Glomerular endothelial cell (primary cell): ENCODE measurements at regions not wholly inside any gene's neighbourhood (a gene's known extent, or its start where the extent isn't known, plus 50 kb on each side); places are given as distances from the start of the nearest gene placed in this dataset.

ENCODE experiments used
- DNase-seq: peaks from one replicate; pipeline ENCODE4 v3.0.0-alpha.2; 2011; ENCODE audit warnings: low read depth, low spot score; ENCODE audit errors: extremely low read depth

DNA sequence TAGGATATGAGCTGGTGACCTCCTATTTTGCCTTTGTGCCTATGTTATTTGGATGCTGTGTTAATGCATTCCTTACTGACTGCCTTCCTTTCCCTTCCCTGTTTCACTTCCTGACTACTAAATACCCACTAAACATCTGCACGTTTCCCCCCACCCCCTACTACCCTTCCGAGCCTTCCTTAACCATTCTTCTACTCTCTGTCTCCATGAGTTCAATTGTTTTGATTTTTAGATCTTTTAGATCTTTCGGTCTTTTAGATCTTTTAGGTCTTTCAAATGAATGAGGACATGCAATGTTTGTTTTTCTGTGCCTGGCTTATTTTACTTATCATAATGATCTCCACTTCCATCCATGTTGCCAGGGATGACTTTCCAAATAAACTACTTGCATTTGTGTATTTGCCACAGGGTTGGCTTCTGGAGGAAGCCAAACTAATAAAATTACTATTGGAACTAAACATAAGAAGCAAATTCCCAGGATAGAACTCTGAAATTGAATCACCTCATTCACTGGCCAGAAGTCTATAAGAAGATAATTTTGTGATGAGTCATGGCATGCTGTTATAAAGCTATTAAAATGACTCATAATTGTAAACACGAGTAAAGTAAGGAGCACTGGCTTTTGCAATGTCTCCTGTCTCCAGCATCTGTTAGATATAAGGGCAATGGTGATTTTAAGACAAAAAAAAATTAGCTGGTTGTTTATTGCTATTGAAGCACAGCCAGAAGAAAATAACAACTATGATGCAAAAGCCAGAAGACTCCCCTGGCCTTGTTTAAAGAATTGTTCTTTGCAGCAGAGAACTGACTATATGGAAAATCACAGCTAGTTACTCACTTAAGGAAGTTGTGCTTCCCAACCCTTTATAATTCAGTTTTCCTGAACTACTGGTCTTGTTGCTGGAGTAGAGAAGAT is 586.3 kb downstream of the LRFN5 start:
- DNase-seq: peak; percentile 62

- no peak for DNase-seq
These were observed 584.1 kb downstream of the LRFN5 start for GRCh38 chr14:42190744-42191143.

DNA sequence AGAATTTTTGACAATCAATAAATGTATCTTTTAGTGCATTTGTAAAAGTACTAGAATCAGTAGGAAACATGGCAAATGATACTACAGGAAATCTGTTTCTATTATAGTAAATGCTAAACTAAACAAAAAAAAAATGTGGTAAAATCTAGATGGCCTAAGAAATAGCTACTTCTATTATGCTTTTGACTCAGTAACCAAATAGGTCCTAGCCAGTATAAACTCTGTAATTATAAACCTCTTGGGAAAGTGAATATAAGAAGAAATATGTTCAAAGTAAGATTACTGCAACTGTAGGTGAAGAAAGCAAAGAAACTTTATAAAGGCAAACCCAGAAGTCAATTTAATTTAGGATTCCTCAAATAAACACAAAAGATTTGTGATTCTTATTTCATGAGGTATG is 581.2 kb downstream of the LRFN5 start:
- DNase-seq: no peak

- no peak for DNase-seq
These were observed 579.0 kb downstream of the LRFN5 start for GRCh38 chr14:42185718-42186117.

DNA sequence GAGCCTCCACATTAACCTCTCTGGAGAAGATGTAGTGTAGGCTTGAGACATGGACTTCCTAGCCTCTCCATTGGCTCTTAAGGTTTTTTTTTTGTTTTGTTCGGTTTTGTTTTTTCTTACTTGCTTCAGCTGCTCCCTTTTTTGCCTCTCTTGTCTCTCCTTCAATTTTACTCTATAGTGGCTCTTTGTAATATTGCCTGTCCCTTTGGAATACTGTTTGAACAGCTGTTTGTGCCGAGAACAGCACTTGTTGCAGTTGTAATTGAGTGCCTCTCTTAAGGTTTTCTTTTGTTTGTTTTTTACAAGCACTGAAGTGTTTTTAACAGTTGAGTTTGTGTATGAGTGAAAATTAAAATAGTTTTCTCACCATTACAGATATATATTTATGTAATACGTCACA is 567.7 kb downstream of the LRFN5 start:
- no peak for DNase-seq

DNA sequence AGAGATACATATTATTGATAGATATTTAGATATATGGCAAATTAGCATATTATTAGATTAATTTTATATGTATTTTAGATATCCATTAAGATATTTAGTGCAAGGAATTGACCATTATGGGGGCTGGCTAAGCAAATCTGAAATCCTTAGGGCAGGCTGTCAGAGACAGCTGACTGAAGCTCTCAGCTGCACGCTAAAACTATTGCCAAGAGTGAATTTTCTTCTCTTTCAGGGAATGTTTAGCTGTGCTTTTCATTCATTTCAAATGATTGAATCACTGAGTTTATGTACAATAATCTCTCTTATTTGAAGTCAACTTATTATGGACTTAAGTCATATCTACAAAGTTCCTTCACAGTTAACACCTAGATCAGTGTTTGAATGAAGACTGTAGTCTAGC is 566.5 kb downstream of the LRFN5 start:
- DNase-seq: no peak

DNA sequence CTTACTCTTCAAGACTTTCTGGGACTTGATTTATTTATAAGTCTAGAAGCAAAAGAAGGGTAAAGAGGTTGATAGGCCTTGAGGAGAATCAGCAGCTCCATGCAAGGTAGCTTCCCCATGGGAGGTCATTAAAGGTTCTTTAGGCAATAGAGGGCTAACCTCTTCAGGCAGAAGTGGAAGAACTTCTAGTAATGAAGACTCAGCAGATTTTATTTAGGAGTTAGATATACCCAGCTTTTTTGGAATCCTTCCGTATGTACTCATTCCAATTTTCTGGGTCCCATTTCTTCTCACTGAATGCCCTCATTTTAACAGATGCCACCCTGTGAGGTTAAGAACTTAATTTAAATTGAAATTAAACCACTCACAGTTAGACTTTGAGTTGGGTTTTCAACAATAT is 565.6 kb downstream of the LRFN5 start:
- no peak for DNase-seq

DNA sequence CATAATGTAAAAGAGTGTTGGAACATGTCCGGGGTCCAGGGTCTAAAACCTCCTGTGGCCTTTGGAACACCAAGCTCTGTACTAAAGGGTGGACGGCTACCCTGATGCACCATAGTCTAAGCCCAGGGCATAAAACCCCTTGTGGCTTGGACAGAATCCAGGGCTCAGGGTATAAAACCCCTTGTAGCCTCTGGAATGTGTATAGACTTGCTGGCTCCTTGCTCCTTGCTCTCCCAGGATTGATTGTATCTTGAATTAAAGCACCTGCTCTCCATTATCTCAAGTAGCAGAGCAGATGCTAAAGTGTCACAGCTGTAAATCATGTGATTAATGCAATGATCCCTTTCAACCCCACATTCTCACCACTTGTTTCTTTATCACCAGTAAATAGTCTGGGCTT is 556.5 kb downstream of the LRFN5 start:
- DNase-seq: no peak

DNA sequence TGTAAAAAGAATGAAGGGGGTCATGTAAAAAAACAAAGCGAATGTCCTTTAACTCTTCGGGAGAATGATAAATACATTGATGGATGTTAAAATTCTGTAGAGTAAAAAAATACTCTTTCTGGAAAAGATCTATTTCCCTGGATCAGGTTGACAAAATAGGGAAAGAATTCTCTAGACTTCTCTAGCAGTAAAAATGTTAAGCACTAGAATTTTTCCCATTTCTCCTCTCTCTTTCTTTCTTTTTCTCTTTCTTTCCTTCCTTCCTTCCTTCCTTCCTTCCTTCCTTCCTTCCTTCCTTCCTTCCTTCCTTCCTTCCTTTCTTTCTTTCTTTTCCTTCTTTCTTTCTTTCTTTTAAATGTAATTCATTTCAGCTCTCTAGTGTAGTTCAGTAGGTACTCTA is 552.5 kb downstream of the LRFN5 start:
- no peak for DNase-seq

DNA sequence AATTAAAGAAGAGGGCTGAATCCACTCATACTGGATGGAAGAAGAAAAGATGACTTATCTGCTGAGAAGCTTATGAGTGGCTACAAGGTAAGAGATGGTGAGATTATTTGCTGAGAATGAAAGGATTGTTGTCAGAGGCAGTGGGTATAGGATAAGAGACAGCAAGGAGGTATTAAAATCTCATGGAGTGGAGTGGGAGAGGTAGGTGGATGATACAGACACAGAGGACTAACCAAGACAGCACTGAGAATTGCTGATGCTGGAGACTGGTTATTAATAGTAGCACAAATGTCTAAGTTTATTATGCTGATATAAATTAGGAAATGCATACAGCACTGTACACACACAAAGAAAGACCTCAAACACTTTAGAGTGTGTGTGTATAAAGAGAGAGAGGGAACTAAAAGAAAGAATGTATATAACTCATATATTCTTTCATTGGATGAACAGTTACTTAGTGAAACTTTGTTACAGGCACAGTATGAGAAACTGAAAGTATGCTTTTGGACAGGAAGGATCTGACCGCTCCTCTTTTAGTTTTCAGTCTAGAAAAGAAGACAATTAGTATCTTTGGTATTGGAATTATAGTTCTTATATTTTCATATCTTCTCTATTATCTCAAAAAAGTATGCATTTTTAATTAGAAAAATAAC is 543.1 kb downstream of the LRFN5 start:
- no peak for DNase-seq

DNA sequence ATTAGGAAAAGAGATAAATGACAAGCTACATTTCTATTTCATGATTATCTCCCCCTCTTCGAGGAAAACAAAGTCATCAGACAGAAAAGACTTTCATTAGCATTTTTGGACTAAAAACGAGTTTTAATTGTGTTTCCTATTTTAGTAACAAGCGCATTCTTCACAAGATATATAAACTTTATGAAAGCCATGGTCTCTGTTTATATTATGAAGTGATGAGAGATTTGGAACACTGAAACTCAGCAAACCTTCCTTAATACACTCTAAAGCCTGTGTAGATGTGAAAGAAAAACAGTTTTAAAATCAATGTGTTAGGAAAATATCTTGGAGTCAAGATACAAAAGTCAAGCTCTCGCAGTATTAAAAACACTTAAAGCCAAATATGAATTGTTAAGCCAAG is 539.1 kb downstream of the LRFN5 start:
- DNase-seq: no peak

DNA sequence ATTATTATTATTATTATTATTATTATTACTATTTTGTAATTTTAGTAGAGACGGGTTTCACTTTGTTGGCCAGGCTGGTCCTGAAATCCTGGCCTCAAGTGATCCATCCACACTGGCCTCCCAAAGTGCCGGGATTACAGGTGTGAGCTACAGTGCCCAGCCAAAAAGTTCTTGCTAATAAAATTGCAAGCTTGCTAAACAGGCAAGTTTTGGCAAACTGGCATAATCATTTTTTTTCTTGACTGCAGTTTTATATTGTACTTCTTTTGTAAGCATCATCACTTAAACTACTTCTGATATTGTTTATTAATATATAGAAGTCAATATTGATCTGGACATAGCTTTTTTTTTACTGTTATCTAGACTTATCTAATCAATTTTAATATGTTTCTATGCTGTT is 536.4 kb downstream of the LRFN5 start:
- no peak for DNase-seq

DNA sequence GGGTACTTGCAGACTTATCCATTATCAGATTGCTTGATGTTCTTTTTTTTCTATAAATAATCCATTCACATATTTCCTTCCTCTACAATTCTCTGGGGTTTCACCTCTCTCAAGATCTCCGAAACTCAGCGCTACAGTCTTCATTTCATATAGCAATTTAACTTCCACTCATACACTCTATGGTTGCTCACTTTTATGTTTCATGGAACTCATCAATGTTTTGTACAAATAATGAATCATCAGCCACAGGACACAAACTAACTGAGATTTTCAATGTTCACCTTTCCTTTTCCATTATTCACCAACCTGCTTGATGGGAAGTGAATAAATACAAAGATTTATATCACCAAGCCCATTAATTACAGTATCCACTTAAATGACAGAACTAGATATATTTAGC is 534.7 kb downstream of the LRFN5 start:
- DNase-seq: no peak

- no peak for DNase-seq
These were observed 534.2 kb downstream of the LRFN5 start for GRCh38 chr14:42140831-42141279.

- DNase-seq: no peak
These were observed 533.3 kb downstream of the LRFN5 start for GRCh38 chr14:42140001-42140400.

DNA sequence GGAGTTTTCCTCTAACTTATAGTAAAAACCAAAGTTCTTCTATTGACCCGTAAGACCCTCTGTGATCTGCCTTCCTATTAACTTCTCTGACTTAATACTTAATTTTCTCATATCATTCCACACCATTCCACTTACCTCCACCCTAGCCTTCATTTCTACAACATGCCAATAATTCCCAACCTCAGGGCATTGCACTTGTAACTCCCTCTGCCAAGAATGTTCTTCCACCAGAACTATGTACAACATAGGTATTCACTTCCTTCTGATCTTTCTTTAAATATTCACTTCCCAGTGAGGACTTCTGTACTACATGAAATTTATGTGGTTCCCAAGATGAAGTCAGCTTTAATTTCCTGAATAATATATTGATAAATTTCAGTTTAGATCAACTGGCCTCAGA is 531.7 kb downstream of the LRFN5 start:
- DNase-seq: no peak

- DNase-seq: no peak
These were observed 524.1 kb downstream of the LRFN5 start for GRCh38 chr14:42130815-42131214.

- no peak for DNase-seq
These were observed 516.9 kb downstream of the LRFN5 start for GRCh38 chr14:42123526-42123925.

DNA sequence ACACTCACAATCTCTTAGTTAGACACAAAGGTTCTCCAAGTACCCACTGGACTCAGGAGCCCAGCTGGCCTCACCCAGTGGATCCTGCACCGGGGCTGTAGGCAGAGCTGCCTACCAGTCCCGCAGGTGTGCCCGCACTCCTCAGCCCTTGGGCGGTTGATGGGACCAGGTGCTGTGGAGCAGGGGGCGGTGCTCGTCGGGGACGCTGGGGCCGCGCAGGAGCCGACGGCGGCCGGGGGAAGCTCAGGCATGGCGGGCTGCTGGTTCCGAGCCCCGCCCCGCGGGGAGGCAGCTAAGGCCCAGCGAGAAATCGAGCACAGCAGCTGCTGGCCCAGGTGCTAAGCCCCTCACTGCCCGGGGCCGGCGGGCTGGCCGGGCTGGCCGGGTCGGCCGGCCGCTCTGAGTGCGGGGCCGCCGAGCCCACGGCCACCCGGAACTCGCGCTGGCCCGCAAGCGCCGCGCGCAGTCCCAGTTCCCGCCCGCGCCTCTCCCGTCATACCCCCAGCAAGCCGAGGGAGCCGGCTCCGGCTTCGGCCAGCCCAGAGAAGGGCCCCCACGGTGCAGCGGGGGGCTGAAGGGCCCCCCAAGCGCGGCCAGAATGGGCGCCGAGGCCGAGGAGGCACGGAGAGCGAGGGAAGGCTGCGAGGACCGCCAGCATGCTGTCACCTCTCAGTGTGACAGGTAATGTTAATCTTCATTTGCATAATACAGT is 506.8 kb downstream of the LRFN5 start:
- DNase-seq: no peak

- DNase-seq: no peak
These were observed 505.4 kb downstream of the LRFN5 start for GRCh38 chr14:42112108-42112507.

DNA sequence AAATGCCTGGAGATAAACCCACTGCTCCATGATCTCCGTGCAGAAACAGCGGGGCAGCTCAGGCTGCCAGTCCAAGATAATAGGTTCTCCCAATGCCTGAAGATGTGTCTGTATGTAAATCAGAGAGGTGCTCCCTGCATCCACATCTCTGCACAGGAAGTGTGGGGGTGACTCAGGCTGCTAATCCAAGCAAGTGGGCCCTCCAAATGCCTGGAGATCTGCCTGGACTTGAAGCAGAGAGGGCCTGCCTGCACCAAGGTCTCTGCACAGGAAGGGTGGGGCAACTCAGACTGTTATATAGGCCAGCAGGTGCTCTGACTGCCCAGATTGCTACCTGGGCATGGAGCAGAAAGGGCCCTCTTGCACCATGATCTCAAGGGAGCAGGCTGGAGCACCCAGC is 504.7 kb downstream of the LRFN5 start:
- no peak for DNase-seq

DNA sequence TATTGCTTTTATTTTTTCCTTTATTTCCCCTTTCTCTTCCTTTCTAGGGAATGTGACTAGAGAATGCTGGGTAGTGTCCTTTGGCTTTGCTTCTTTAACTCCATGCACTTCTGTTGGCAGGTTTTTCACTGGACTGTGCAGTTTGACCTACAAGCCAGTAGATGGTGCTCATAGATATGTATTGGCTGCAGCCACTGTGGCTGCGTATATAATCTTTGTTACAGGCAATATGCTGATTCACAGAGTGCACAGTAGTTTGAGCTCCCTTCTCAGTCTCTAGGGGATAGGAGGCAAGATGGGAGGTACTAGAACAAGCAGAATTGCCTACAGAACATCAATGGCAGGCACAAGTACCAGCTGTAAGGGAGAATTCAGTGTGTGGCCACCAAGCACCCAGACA is 503.5 kb downstream of the LRFN5 start:
- no peak for DNase-seq
